Fibroblast of lung (primary cell): ENCODE measurements at regions not wholly inside any gene's neighbourhood (a gene's known extent, or its start where the extent isn't known, plus 50 kb on each side); places are given as distances from the start of the nearest gene placed in this dataset.

Experiments used
- CTCF ChIP-seq, 2 donors: IDR thresholded peaks in 1 of 2; conservative IDR thresholded peaks in 1 of 2; 1 replicate in 1 of 2; 2 replicates in 1 of 2; pipeline ENCODE4 v1.5.1; 2011 to 2012; ENCODE audit warnings: low read length in 2 of 2, control low read depth in 1 of 2, inconsistent platforms in 1 of 2, low read depth in 1 of 2, mild to moderate bottlenecking in 1 of 2
- EZH2 ChIP-seq: IDR thresholded peaks from 2 replicates; pipeline ENCODE4 v1.5.1; 2012; ENCODE audit warnings: low read length, control low read depth, mild to moderate bottlenecking; ENCODE audit errors: missing control alignments

- TF ChIP-seq CTCF (conservative IDR thresholded peaks at IDR 0.05 in 1 of 2, IDR thresholded peaks at IDR 0.05 in 1 of 2; ENCODE audit: low read depth in 1 of 2, low read length in 2 of 2) (no peak), EZH2 (no peak)
These were observed 82.1 kb upstream of the FLRT2 start for GRCh38 chr14:85447883-85448282.
